Loucy (cell line): ENCODE measurements at regions not wholly inside any gene's neighbourhood (a gene's known extent, or its start where the extent isn't known, plus 50 kb on each side); places are given as distances from the start of the nearest gene placed in this dataset.

ENCODE experiments used
- H2AFZ ChIP-seq: fragments of 200-600 bp; sonication (generic); 2 replicates; pipeline ENCODE4 v1.6.0; 2016; ENCODE audit warnings: antibody characterized with exemption, mild to moderate bottlenecking, low read length, moderate library complexity
- H3F3A ChIP-seq: fragments of 200-600 bp; 2 replicates; pipeline ENCODE4 v1.6.0; 2016; ENCODE audit warnings: antibody characterized with exemption, low read depth, mild to moderate bottlenecking
- H3K27me3 ChIP-seq: fragments of 200-600 bp; sonication (generic); 2 replicates; pipeline ENCODE4 v1.6.1; 2014; ENCODE audit warnings: low read length, mild to moderate bottlenecking; ENCODE audit not compliant: insufficient read depth, poor library complexity, severe bottlenecking
- H3K36me3 ChIP-seq: fragments of 200-600 bp; sonication (generic); 2 replicates; pipeline ENCODE4 v1.6.1; 2016; ENCODE audit warnings: low read length; ENCODE audit not compliant: insufficient read depth
- H3K4me1 ChIP-seq: fragments of 200-600 bp; sonication (generic); 2 replicates; pipeline ENCODE4 v1.5.1; 2014; ENCODE audit warnings: low read length, mild to moderate bottlenecking; ENCODE audit not compliant: insufficient read depth, poor library complexity, severe bottlenecking
- H3K4me2 ChIP-seq: fragments of 200-600 bp; sonication (generic); 2 replicates; pipeline ENCODE4 v1.6.0; 2014; ENCODE audit warnings: antibody characterized with exemption, low read length, low read depth, mild to moderate bottlenecking; ENCODE audit not compliant: poor library complexity, severe bottlenecking
- H3K4me3 ChIP-seq: fragments of 200-600 bp; sonication (generic); 2 replicates; pipeline ENCODE4 v1.5.1; 2014; ENCODE audit warnings: low read length, mild to moderate bottlenecking, mixed read lengths; ENCODE audit not compliant: poor library complexity, severe bottlenecking
- H3K79me2 ChIP-seq: fragments of 200-600 bp; sonication (generic); 2 replicates; pipeline ENCODE4 v1.6.1; 2014; ENCODE audit warnings: low read length; ENCODE audit not compliant: insufficient read depth
- H3K9ac ChIP-seq: fragments of 200-600 bp; sonication (generic); 2 replicates; pipeline ENCODE4 v1.6.0; 2014; ENCODE audit warnings: mild to moderate bottlenecking, low read depth, low read length, moderate library complexity; ENCODE audit not compliant: poor library complexity, severe bottlenecking
- H3K9me2 ChIP-seq: fragments of 200-600 bp; sonication (generic); replicated peaks from 2 replicates; pipeline ENCODE4 v1.6.1; 2016; ENCODE audit warnings: low read depth, low read length, mixed read lengths
- H3K9me3 ChIP-seq: fragments of 200-600 bp; sonication (generic); 2 replicates; pipeline ENCODE4 v1.6.1; 2014; ENCODE audit warnings: mild to moderate bottlenecking, antibody characterized with exemption, low read length, low read depth; ENCODE audit not compliant: insufficient read depth
- H4K20me1 ChIP-seq: fragments of 200-600 bp; sonication (generic); 2 replicates; pipeline ENCODE4 v1.6.0; 2014; ENCODE audit warnings: antibody characterized with exemption, low read length, mild to moderate bottlenecking; ENCODE audit not compliant: insufficient read depth, poor library complexity, severe bottlenecking
- CTCF ChIP-seq: fragments of 200-600 bp; sonication (generic); conservative IDR thresholded peaks from 2 replicates; pipeline ENCODE4 v1.5.1; 2014; ENCODE audit warnings: mild to moderate bottlenecking, antibody characterized with exemption, low read length
- EZH2phosphoT487 ChIP-seq: fragments of 200-600 bp; IDR thresholded peaks from 2 replicates; pipeline ENCODE4 v1.6.1; 2018; ENCODE audit warnings: antibody characterized with exemption, mild to moderate bottlenecking, moderate library complexity, borderline replicate concordance

- TF ChIP-seq CTCF (no peak), EZH2phosphoT487 (no peak)
- H2AFZ ChIP-seq = no peak overlapping the region
- H3K4me3 ChIP-seq = no peak overlapping the region
- no peaks in the 10 kb centered on the region for H3K9me3 ChIP-seq
- no peaks in the 10 kb centered on the region for H4K20me1 ChIP-seq
- H3K36me3 ChIP-seq = no peaks in the 10 kb centered on the region
- peaks cover 51% of the 10 kb centered on the region for H3K4me1 ChIP-seq
- H3K27me3 ChIP-seq = no peaks in the 10 kb centered on the region
- H3K9me2 ChIP-seq = no peaks in the 10 kb centered on the region
- H3K4me2 ChIP-seq = no peak overlapping the region
- H3K9ac ChIP-seq = no peak overlapping the region
- peaks cover 5% of the 10 kb centered on the region; the same call in 1 of the 2 replicates for H3F3A ChIP-seq
- no peaks in the 10 kb centered on the region for H3K79me2 ChIP-seq
These were observed 279.6 kb upstream of the PRDM1 start for GRCh38 chr6:105806486-105806920.

GRCh38 chr6:105805501-105806023, 280.6 kb upstream of the PRDM1 start:
- no peaks in the 10 kb centered on the region for H3K9me2 ChIP-seq
- no peaks in the 10 kb centered on the region for H4K20me1 ChIP-seq
- no peaks in the 10 kb centered on the region for H3K27me3 ChIP-seq
- H3K4me1 ChIP-seq = peaks cover 42% of the 10 kb centered on the region
- H3K79me2 ChIP-seq = no peaks in the 10 kb centered on the region
- no peaks in the 10 kb centered on the region for H3K36me3 ChIP-seq
- H2AFZ ChIP-seq = no peak overlapping the region
- no peak overlapping the region for H3K9ac ChIP-seq
- TF ChIP-seq CTCF (no peak), EZH2phosphoT487 (no peak)
- no peak overlapping the region for H3K4me3 ChIP-seq
- H3F3A ChIP-seq = peaks cover 5% of the 10 kb centered on the region; the same call in 1 of the 2 replicates
- no peak overlapping the region for H3K4me2 ChIP-seq
- H3K9me3 ChIP-seq = no peaks in the 10 kb centered on the region

- Histone ChIP-seq H3F3A (no peaks in the 10 kb centered on the region), H3K27me3 (no peaks in the 10 kb centered on the region), H3K79me2 (no peaks in the 10 kb centered on the region), H2AFZ (no peak overlapping the region), H3K36me3 (no peaks in the 10 kb centered on the region), H3K4me1 (peaks cover 31% of the 10 kb centered on the region), H3K9ac (no peak overlapping the region), H3K4me3 (no peak overlapping the region), H3K4me2 (no peak overlapping the region), H4K20me1 (no peaks in the 10 kb centered on the region), H3K9me3 (no peaks in the 10 kb centered on the region), H3K9me2 (no peaks in the 10 kb centered on the region)
- TF ChIP-seq CTCF = no peak
These were observed 281.7 kb upstream of the PRDM1 start for GRCh38 chr6:105804424-105804823.
